Left lung (tissue), 4 donors: ENCODE measurements at regions not wholly inside any gene's neighbourhood (a gene's known extent, or its start where the extent isn't known, plus 50 kb on each side); places are given as distances from the start of the nearest gene placed in this dataset.

Source experiments
- ATAC-seq: fragments of 200-7000 bp; cut with Tn5 transposase; one replicate; pipeline ENCODE4 v1.9.1; 2020; ENCODE audit warnings: moderate library complexity
- DNase-seq, 4 donors: peaks; one replicate each; pipeline ENCODE4 v3.0.0-alpha.2; 2013 to 2020
- H3K27ac ChIP-seq, 2 donors: fragments of 200-600 bp; sonication (generic) in 1 of 2; one replicate each; pipeline versions ENCODE4 v1.5.0 to v1.8.0; 2020 to 2021
- H3K27me3 ChIP-seq, 2 donors: fragments of 200-600 bp; sonication (generic) in 1 of 2; one replicate each; pipeline versions ENCODE4 v1.5.0 to v1.8.0; 2020 to 2021
- H3K36me3 ChIP-seq, 2 donors: fragments of 200-600 bp; sonication (generic) in 1 of 2; one replicate each; pipeline versions ENCODE4 v1.5.0 to v1.8.0; 2020 to 2021
- H3K4me1 ChIP-seq, 2 donors: fragments of 200-600 bp; one replicate each; pipeline ENCODE4 v1.8.0; 2021
- H3K4me3 ChIP-seq, 2 donors: fragments of 200-600 bp; sonication (generic) in 1 of 2; one replicate each; pipeline versions ENCODE4 v1.5.0 to v1.8.0; 2020 to 2021; ENCODE audit warnings: mild to moderate bottlenecking in 1 of 2
- H3K9me3 ChIP-seq, 2 donors: fragments of 200-600 bp; sonication (generic) in 1 of 2; one replicate each; pipeline versions ENCODE4 v1.5.0 to v1.8.0; 2020 to 2021
- intact Hi-C, 2 donors: fragments of 100-400 bp; cut with DNase I; formaldehyde crosslinking; loops; one replicate each; pipeline versions ENCODE4 v1.11.2 to v1.14.2; 2022
- TF ChIP-seq, protein P1 (sequence below), 2 donors: fragments of 200-600 bp; sonication (generic) in 1 of 2; IDR thresholded peaks; one replicate each; pipeline versions ENCODE4 v1.5.0 to v1.8.0; 2021; ENCODE audit warnings: antibody characterized with exemption in 2 of 2
- donor health status: DM: no; HTN: yes; CAD: no.
- donor health status: DM: no; HTN: no; CAD: no.

- intact Hi-C loops, result no loop called here
- DNase-seq (no peak), ATAC-seq (no peak)
- no peak overlapping the region for H3K4me3 ChIP-seq
- TF ChIP-seq, protein P1, sequence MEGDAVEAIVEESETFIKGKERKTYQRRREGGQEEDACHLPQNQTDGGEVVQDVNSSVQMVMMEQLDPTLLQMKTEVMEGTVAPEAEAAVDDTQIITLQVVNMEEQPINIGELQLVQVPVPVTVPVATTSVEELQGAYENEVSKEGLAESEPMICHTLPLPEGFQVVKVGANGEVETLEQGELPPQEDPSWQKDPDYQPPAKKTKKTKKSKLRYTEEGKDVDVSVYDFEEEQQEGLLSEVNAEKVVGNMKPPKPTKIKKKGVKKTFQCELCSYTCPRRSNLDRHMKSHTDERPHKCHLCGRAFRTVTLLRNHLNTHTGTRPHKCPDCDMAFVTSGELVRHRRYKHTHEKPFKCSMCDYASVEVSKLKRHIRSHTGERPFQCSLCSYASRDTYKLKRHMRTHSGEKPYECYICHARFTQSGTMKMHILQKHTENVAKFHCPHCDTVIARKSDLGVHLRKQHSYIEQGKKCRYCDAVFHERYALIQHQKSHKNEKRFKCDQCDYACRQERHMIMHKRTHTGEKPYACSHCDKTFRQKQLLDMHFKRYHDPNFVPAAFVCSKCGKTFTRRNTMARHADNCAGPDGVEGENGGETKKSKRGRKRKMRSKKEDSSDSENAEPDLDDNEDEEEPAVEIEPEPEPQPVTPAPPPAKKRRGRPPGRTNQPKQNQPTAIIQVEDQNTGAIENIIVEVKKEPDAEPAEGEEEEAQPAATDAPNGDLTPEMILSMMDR (IDR thresholded peaks at IDR 0.05), result no peak
- H3K36me3 ChIP-seq, result no peaks in the 10 kb centered on the region
- H3K4me1 ChIP-seq, result no peaks in the 10 kb centered on the region
- H3K27me3 ChIP-seq, result no peaks in the 10 kb centered on the region
- H3K9me3 ChIP-seq, result peaks cover 0 to 13% of the 10 kb centered on the region in 2 donors
- no peak overlapping the region for H3K27ac ChIP-seq
Measured at GRCh38 chr4:64967286-64967685, 558.0 kb upstream of the TECRL start.

DNA sequence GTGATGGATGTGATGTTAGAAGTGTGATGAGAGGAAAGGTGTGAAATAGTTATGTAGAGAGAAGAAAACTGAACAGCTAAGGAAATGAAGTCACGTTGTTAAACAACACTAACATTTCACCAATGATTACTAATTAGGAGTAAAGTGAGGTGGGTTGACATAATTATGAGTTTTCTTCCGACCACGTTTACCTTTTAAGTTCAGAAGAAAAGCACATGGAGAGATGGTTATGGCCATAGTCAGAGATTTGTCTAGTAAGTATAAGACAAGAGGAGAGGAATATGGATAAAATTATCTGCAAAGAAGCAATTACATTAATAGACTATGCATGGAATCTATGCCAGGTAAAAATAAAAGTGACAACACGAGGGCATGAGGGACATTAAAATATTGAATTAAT lies 551.3 kb upstream of the TECRL start:
- intact Hi-C loops, result no loop called here
- TF ChIP-seq, protein P1 (IDR thresholded peaks at IDR 0.05), result no peak

DNA sequence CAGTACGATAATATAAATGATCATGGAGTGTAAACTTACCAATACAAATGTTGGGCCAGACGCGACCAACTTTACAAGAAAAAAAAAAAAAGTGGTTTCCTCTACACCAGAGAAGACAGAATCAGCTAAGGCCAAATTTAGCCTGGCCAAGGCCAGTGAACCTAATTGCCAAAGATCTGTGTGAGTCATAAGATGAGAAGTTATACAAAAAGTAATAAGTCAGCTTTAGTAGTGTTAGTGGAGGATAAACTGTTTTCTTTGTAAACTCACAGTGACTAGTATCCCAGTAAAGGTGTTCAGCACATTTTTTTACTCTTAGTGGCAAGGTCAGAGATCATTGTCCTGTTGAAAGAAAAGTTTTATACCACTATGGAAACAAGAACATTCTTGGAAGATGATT lies 531.4 kb upstream of the TECRL start:
- no peak for ATAC-seq
- no peak overlapping the region for H3K27ac ChIP-seq
- intact Hi-C loops, result no loop called here
- H3K4me1 ChIP-seq, result no peaks in the 10 kb centered on the region
- no peaks in the 10 kb centered on the region for H3K36me3 ChIP-seq
- H3K27me3 ChIP-seq, result no peaks in the 10 kb centered on the region
- H3K9me3 ChIP-seq, result no peaks in the 10 kb centered on the region
- H3K4me3 ChIP-seq, result no peak overlapping the region
- no peak for DNase-seq
- TF ChIP-seq, protein P1 (IDR thresholded peaks at IDR 0.05), result no peak

More for the DNA sequence above, 551.3 kb upstream of the TECRL start:
- ATAC-seq (no peak), DNase-seq (no peak)
- peaks cover 0 to 17% of the 10 kb centered on the region in 2 donors for H3K9me3 ChIP-seq
- no peaks in the 10 kb centered on the region for H3K27me3 ChIP-seq
- no peak overlapping the region for H3K27ac ChIP-seq
- no peaks in the 10 kb centered on the region for H3K36me3 ChIP-seq
- H3K4me1 ChIP-seq, result no peaks in the 10 kb centered on the region
- no peak overlapping the region for H3K4me3 ChIP-seq

DNA sequence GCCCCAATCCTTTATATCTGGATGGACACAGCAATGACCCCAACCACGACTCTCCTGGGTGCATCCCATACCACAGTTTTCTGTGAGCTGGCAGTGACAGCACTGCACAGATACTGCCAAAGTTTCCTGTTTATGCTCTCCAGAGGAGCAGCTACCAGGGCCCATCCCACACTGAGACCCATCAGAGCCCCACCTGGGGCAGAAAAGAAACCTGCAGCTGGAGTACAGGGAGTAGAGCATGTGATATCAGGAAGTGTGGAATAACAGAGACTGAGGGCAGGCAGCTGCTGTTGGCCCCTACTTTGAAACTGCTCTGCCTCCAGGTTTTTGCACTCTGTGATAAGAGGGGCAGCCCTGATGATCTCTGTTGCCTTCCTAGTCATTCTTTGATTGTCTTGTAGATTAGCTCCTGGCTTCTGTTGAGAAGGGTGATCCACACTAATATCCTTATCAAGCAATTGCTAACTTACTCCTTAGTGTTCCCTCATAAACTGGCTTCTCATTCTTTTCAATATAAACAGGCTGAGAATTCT lies 526.3 kb upstream of the TECRL start:
- intact Hi-C loops, result no loop called here
- ATAC-seq, result no peak
- DNase-seq, result no peak

GRCh38 chr4:64911846-64912245 lies 502.6 kb upstream of the TECRL start:
- H3K27ac ChIP-seq, result no peak overlapping the region
- ATAC-seq, result no peak
- TF ChIP-seq, protein P1 (IDR thresholded peaks at IDR 0.05), result no peak
- no peaks in the 10 kb centered on the region for H3K4me1 ChIP-seq
- H3K9me3 ChIP-seq, result no peaks in the 10 kb centered on the region
- no peak for DNase-seq
- no peaks in the 10 kb centered on the region for H3K36me3 ChIP-seq
- H3K4me3 ChIP-seq, result no peak overlapping the region
- H3K27me3 ChIP-seq, result no peaks in the 10 kb centered on the region
- intact Hi-C loops, result no loop called here

More for the DNA sequence above, 526.3 kb upstream of the TECRL start:
- H3K27me3 ChIP-seq, result no peaks in the 10 kb centered on the region
- TF ChIP-seq, protein P1 (IDR thresholded peaks at IDR 0.05), result no peak
- no peak overlapping the region for H3K27ac ChIP-seq
- H3K36me3 ChIP-seq, result no peaks in the 10 kb centered on the region
- peaks cover 0 to 2% of the 10 kb centered on the region in 2 donors for H3K9me3 ChIP-seq
- no peak overlapping the region for H3K4me3 ChIP-seq
- H3K4me1 ChIP-seq, result no peaks in the 10 kb centered on the region
